OCI-LY1 (cell line): ENCODE measurements at regions not wholly inside any gene's neighbourhood (a gene's known extent, or its start where the extent isn't known, plus 50 kb on each side); places are given as distances from the start of the nearest gene placed in this dataset.

Source experiments
- H2AFZ ChIP-seq: fragments of 200-600 bp; sonication (generic), shearing (Covaris generic); 2 replicates; pipeline ENCODE4 v1.6.0; 2014; ENCODE audit warnings: antibody characterized with exemption, mild to moderate bottlenecking, low read length
- H3F3A ChIP-seq: fragments of 200-600 bp; sonication (generic), shearing (Covaris generic); 2 replicates; pipeline ENCODE4 v1.6.0; 2014; ENCODE audit warnings: mild to moderate bottlenecking, antibody characterized with exemption, low read length, moderate library complexity; ENCODE audit not compliant: insufficient read depth
- H3K27ac ChIP-seq: fragments of 200-600 bp; sonication (generic); 2 replicates; pipeline ENCODE4 v1.5.1; 2014; ENCODE audit warnings: low read length, mixed run types, mild to moderate bottlenecking, low read depth; ENCODE audit not compliant: poor library complexity, severe bottlenecking
- H3K27me3 ChIP-seq: fragments of 200-600 bp; sonication (generic); 2 replicates; pipeline ENCODE4 v1.6.0; 2014; ENCODE audit warnings: antibody characterized with exemption, mild to moderate bottlenecking, low read length, moderate library complexity; ENCODE audit not compliant: insufficient read depth
- H3K36me3 ChIP-seq: fragments of 200-600 bp; sonication (generic); 2 replicates; pipeline ENCODE4 v1.6.1; 2014; ENCODE audit warnings: mild to moderate bottlenecking, antibody characterized with exemption, low read length, moderate library complexity, mixed read lengths; ENCODE audit not compliant: insufficient read depth
- H3K4me1 ChIP-seq: fragments of 200-600 bp; sonication (generic); 2 replicates; pipeline ENCODE4 v1.5.1; 2014; ENCODE audit warnings: mild to moderate bottlenecking, low read length, moderate library complexity; ENCODE audit not compliant: insufficient read depth, severe bottlenecking
- H3K4me2 ChIP-seq: fragments of 200-600 bp; sonication (generic), shearing (Covaris generic); 2 replicates; pipeline ENCODE4 v1.6.1; 2014; ENCODE audit warnings: low read length
- H3K4me3 ChIP-seq: fragments of 200-600 bp; sonication (generic); 2 replicates; pipeline ENCODE4 v1.5.1; 2014; ENCODE audit warnings: low read length, low read depth, mild to moderate bottlenecking, mixed read lengths; ENCODE audit not compliant: poor library complexity, severe bottlenecking
- H3K79me2 ChIP-seq: fragments of 200-600 bp; shearing (Covaris generic); 2 replicates; pipeline ENCODE4 v1.6.1; 2016; ENCODE audit warnings: mixed run types, low read length, mixed read lengths; ENCODE audit not compliant: insufficient read depth
- H3K9ac ChIP-seq: fragments of 200-600 bp; sonication (generic), shearing (Covaris generic); 2 replicates; pipeline ENCODE4 v1.6.1; 2014; ENCODE audit warnings: mild to moderate bottlenecking, low read length, mixed read lengths
- H3K9me2 ChIP-seq: fragments of 200-600 bp; sonication (generic), shearing (Covaris generic); 2 replicates; pipeline ENCODE4 v1.6.1; 2014; ENCODE audit warnings: low read depth, mild to moderate bottlenecking, low read length, mixed read lengths
- H3K9me3 ChIP-seq: fragments of 200-600 bp; shearing (Covaris generic); 2 replicates; pipeline ENCODE4 v1.6.1; 2014; ENCODE audit warnings: low read length, mixed read lengths
- H4K20me1 ChIP-seq: fragments of 200-600 bp; sonication (generic), shearing (Covaris generic); 2 replicates; pipeline ENCODE4 v1.6.0; 2016; ENCODE audit warnings: mild to moderate bottlenecking, low read length; ENCODE audit not compliant: insufficient read depth
- EZH2 ChIP-seq: fragments of 200-600 bp; sonication (generic), shearing (Covaris generic); IDR thresholded peaks from 2 replicates; pipeline ENCODE4 v1.8.0; 2017; ENCODE audit warnings: borderline replicate concordance, mixed run types, mild to moderate bottlenecking, antibody characterized with exemption, low read length, moderate library complexity, mixed read lengths
- TF ChIP-seq, protein P1 (sequence below): fragments of 200-600 bp; sonication (generic), shearing (Covaris generic); IDR thresholded peaks from 2 replicates; pipeline ENCODE4 v1.5.1; 2017; ENCODE audit warnings: mild to moderate bottlenecking, antibody characterized with exemption, low read length, moderate library complexity, mixed read lengths

DNA sequence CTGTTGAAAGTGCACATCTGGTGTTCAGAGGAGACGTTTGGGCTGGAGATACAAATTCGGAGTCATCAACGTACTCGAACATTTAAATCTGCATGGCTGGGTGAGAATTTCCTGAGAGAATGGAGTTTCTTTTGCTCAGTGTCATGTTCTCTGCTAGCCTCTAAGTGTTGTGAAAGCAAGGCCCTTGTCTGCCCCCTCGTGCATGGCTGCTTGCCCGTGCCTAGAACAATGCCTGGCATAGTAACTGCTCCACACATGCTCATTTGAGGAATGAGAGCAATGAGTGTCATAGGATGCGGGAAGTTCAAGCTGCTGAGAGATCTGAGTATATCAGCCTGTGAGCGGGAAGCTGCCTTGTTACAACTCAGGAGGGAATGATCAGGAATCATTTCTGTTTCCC, 171.1 kb upstream of the CSF3R start:
- Histone ChIP-seq H3K27ac (no peak overlapping the region), H3K9me2 (no peaks in the 10 kb centered on the region), H3K9ac (no peak overlapping the region), H3K4me2 (no peak overlapping the region), H3K4me3 (no peak overlapping the region), H2AFZ (no peak overlapping the region), H3K9me3 (no peaks in the 10 kb centered on the region), H3K4me1 (no peaks in the 10 kb centered on the region), H3K27me3 (no peaks in the 10 kb centered on the region), H3K36me3 (no peaks in the 10 kb centered on the region), H4K20me1 (no peaks in the 10 kb centered on the region), H3F3A (no peaks in the 10 kb centered on the region), H3K79me2 (no peaks in the 10 kb centered on the region)
- TF ChIP-seq, protein P1, sequence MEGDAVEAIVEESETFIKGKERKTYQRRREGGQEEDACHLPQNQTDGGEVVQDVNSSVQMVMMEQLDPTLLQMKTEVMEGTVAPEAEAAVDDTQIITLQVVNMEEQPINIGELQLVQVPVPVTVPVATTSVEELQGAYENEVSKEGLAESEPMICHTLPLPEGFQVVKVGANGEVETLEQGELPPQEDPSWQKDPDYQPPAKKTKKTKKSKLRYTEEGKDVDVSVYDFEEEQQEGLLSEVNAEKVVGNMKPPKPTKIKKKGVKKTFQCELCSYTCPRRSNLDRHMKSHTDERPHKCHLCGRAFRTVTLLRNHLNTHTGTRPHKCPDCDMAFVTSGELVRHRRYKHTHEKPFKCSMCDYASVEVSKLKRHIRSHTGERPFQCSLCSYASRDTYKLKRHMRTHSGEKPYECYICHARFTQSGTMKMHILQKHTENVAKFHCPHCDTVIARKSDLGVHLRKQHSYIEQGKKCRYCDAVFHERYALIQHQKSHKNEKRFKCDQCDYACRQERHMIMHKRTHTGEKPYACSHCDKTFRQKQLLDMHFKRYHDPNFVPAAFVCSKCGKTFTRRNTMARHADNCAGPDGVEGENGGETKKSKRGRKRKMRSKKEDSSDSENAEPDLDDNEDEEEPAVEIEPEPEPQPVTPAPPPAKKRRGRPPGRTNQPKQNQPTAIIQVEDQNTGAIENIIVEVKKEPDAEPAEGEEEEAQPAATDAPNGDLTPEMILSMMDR, result no peak
- TF ChIP-seq EZH2, result no peak

DNA sequence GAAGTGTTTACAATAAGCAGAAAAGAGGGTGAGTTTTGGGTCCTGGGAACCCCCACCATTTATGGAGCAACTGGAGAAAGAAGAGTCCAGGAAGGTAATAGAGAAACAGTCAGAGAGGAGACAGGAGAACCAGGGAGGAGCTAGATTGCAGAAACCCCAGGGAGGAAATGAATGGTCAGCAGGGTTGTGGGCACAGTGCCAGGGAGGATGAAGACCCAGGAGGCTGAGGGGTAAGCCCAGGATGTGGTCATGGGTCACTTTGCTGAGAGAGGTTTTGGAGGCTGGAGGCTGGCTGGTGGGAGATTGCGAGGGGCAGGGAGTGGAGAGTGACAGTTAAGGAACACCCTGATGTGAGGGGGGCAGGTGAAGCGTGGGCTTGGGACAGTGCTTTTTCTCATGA, 169.9 kb upstream of the CSF3R start:
- Histone ChIP-seq H3K4me1 (no peaks in the 10 kb centered on the region), H3K36me3 (no peaks in the 10 kb centered on the region), H3K4me2 (no peak overlapping the region), H3K9me3 (no peaks in the 10 kb centered on the region), H3K27me3 (0 out of 2 replicates have a peak, but pooled peaks cover 6% of the 10 kb centered on the region), H2AFZ (no peak overlapping the region), H3K79me2 (no peaks in the 10 kb centered on the region), H3K4me3 (no peak overlapping the region), H4K20me1 (no peaks in the 10 kb centered on the region), H3K27ac (no peak overlapping the region), H3K9ac (no peak overlapping the region), H3K9me2 (no peaks in the 10 kb centered on the region), H3F3A (no peaks in the 10 kb centered on the region)
- no peak for TF ChIP-seq EZH2
- TF ChIP-seq, protein P1, result no peak

DNA sequence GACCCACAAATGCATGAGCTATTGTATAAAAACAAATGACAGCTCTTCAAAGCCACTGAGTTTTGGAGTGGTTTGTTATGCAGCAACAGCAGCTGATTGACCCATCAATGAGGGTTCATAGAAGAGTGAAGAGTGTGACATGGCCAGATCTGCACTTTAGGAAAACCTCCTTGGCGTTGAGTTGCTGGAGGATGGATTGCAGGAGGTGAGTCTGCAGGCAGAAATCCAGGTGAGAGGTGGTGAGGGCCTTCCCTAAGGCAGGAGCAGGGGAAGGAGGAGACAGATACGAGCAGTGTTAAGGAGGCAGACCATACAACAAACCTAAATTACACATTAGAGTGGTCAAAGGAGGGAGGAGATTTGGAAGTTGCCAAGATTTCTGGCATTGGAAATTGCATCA, 169.3 kb upstream of the CSF3R start:
- Histone ChIP-seq H3F3A (no peaks in the 10 kb centered on the region), H3K9me3 (no peaks in the 10 kb centered on the region), H3K36me3 (no peaks in the 10 kb centered on the region), H3K4me1 (no peaks in the 10 kb centered on the region), H3K4me3 (no peak overlapping the region), H3K27ac (no peak overlapping the region), H4K20me1 (no peaks in the 10 kb centered on the region), H3K79me2 (no peaks in the 10 kb centered on the region), H3K9ac (no peak overlapping the region), H2AFZ (no peak overlapping the region), H3K9me2 (no peaks in the 10 kb centered on the region), H3K27me3 (0 out of 2 replicates have a peak, but pooled peaks cover 6% of the 10 kb centered on the region), H3K4me2 (no peak overlapping the region)
- no peak for TF ChIP-seq EZH2
- TF ChIP-seq, protein P1, result no peak
